Inflammatory macrophage treated with lipopolysaccharide for 4 hours (primary cell): ENCODE measurements at regions not wholly inside any gene's neighbourhood (a gene's known extent, or its start where the extent isn't known, plus 50 kb on each side); places are given as distances from the start of the nearest gene placed in this dataset.

Experiments
- DNase-seq: peaks from one replicate; pipeline ENCODE4 v3.0.0-alpha.2; 2020

GRCh38 chr9:4382722-4383317, 83.0 kb upstream of the GLIS3 start:
- peak; percentile 14 for DNase-seq

- DNase-seq = no peak
Measured at GRCh38 chr9:4381744-4382143, 81.9 kb upstream of the GLIS3 start.

GRCh38 chr9:4380406-4380805, 80.5 kb upstream of the GLIS3 start:
- DNase-seq = no peak

GRCh38 chr9:4375424-4376200, 75.7 kb upstream of the GLIS3 start:
- DNase-seq = peak; percentile 10

- DNase-seq = no peak
Measured at GRCh38 chr9:4371108-4371507, 71.2 kb upstream of the GLIS3 start.

- no peak for DNase-seq
Measured at GRCh38 chr9:4370501-4370900, 70.6 kb upstream of the GLIS3 start.

- peak; percentile 47 for DNase-seq
Measured at GRCh38 chr9:4366591-4367330, 66.9 kb upstream of the GLIS3 start.

GRCh38 chr9:4365055-4365454, 65.2 kb upstream of the GLIS3 start:
- DNase-seq = peak; percentile 16

GRCh38 chr9:4362281-4362680, 62.4 kb upstream of the GLIS3 start:
- DNase-seq = no peak

- DNase-seq = no peak
Measured at GRCh38 chr9:4359016-4359415, 59.1 kb upstream of the GLIS3 start.

GRCh38 chr9:4357929-4358328, 58.1 kb upstream of the GLIS3 start:
- no peak for DNase-seq

GRCh38 chr9:4356306-4356705, 56.4 kb upstream of the GLIS3 start:
- no peak for DNase-seq

- no peak for DNase-seq
Measured at GRCh38 chr9:4353236-4353635, 53.4 kb upstream of the GLIS3 start.

GRCh38 chr9:4349816-4350418, 50.0 kb upstream of the GLIS3 start:
- DNase-seq = no peak
